K562 (cell line): ENCODE measurements at regions not wholly inside any gene's neighbourhood (a gene's known extent, or its start where the extent isn't known, plus 50 kb on each side); places are given as distances from the start of the nearest gene placed in this dataset.

Experiments
- ATAC-seq: fragments of 200-7000 bp; cut with Tn5 transposase; 3 replicates; pipeline ENCODE4 v1.9.1; 2020; ENCODE audit warnings: moderate library complexity
- BruUV-seq: library from RNA; stranded (reverse); fragments of 400-500 nt; replicated peaks from 2 replicates; lab custom pipeline; 2021; lab: Mats Ljungman, UMichigan
- CTCF ChIA-PET: fragments of 300-600 bp; formaldehyde crosslinking; extraction: SDS; loops from one replicate; lab custom pipeline; 2021; ENCODE audit warnings: low intra/inter-chr PET ratio; lab: Yijun Ruan, JAX
- POLR2A ChIA-PET: fragments of 300-600, 350-650 bp; sonication (Branson Sonifier 250); formaldehyde crosslinking; extraction: SDS; loops from one replicate; lab custom pipeline; 2021; ENCODE audit warnings: antibody characterized with exemption, inconsistent platforms; lab: Yijun Ruan, JAX
- DNase-seq, 4 experiments: peaks; one replicate each; pipeline versions ENCODE4 v3.0.0 to v3.0.0-alpha.2; 2011 to 2018; ENCODE audit warnings: low spot score in 3 of 4, mixed read lengths in 3 of 4; ENCODE audit errors: extremely low read depth in 1 of 4
- FAIRE-seq: peaks from 2 replicates; lab custom pipeline; 2011; peaks lifted over from hg19 to GRCh38; lab: Jason Lieb, UNC
- H2AFZ ChIP-seq: 2 replicates; pipeline ENCODE4 v1.6.0; 2011; ENCODE audit warnings: low read depth, low read length, control low read depth, inconsistent platforms
- H3K27ac ChIP-seq: fragments of 200-600 bp; 3 replicates; pipeline ENCODE4 v1.8.0; 2011; ENCODE audit warnings: low read depth, mild to moderate bottlenecking, control low read depth, inconsistent platforms, low read length, moderate library complexity, mixed read lengths; ENCODE audit errors: extremely low read depth
- H3K27me3 ChIP-seq, 2 experiments: fragments of 300-600 bp in 1 of 2; 2 replicates in 1 of 2; 3 replicates in 1 of 2; pipeline versions ENCODE4 v1.6.0 to v1.8.0; 2011; ENCODE audit warnings: inconsistent platforms in 2 of 2, low read length in 2 of 2, mild to moderate bottlenecking in 1 of 2, mixed read lengths in 1 of 2, moderate library complexity in 1 of 2; ENCODE audit not compliant: control insufficient read depth in 2 of 2, insufficient read depth in 2 of 2
- H3K36me3 ChIP-seq: fragments of 300-600 bp; 3 replicates; pipeline ENCODE4 v1.8.0; 2011; ENCODE audit warnings: mild to moderate bottlenecking, low read length, inconsistent platforms; ENCODE audit not compliant: control insufficient read depth, insufficient read depth
- H3K4me1 ChIP-seq, 2 experiments: fragments of 200-600 bp in 1 of 2; replicated peaks in 1 of 2; 2 replicates in 1 of 2; 3 replicates in 1 of 2; pipeline versions ENCODE4 v1.5.1 to v1.8.0; 2011; ENCODE audit warnings: inconsistent platforms in 2 of 2, low read length in 2 of 2, mild to moderate bottlenecking in 1 of 2, mixed read lengths in 1 of 2, moderate library complexity in 1 of 2; ENCODE audit not compliant: control insufficient read depth in 2 of 2, insufficient read depth in 2 of 2
- H3K4me2 ChIP-seq: 2 replicates; pipeline ENCODE4 v1.6.1; 2011; ENCODE audit warnings: low read length, control low read depth, inconsistent platforms, mixed read lengths; ENCODE audit not compliant: insufficient read depth
- H3K4me3 ChIP-seq: fragments of 200-600 bp; sonication (generic), shearing (Covaris generic); 2 replicates; pipeline ENCODE4 v1.5.1; 2016; ENCODE audit warnings: control low read depth, inconsistent platforms
- H3K79me2 ChIP-seq: fragments of 200-600 bp; 3 replicates; pipeline ENCODE4 v1.8.0; 2011; ENCODE audit warnings: low read length, inconsistent platforms; ENCODE audit not compliant: control insufficient read depth, insufficient read depth
- H3K9ac ChIP-seq, 2 experiments: 2 replicates each; pipeline versions ENCODE4 v1.6.0 to v1.6.1; 2011; ENCODE audit warnings: low read depth in 2 of 2, low read length in 2 of 2, control low read depth in 1 of 2, inconsistent platforms in 1 of 2, mild to moderate bottlenecking in 1 of 2, mixed read lengths in 1 of 2; ENCODE audit not compliant: insufficient read depth in 1 of 2
- H3K9me1 ChIP-seq: one replicate; pipeline ENCODE4 v1.6.0; 2011; ENCODE audit warnings: inconsistent platforms, mild to moderate bottlenecking, low read length, moderate library complexity; ENCODE audit not compliant: control insufficient read depth, insufficient read depth
- H3K9me3 ChIP-seq: replicated peaks from 2 replicates; pipeline ENCODE4 v1.5.1; 2011; ENCODE audit warnings: low read depth, low read length, inconsistent platforms; ENCODE audit not compliant: control insufficient read depth, insufficient read depth
- H4K20me1 ChIP-seq: replicated peaks from 2 replicates; pipeline ENCODE4 v1.6.1; 2011; ENCODE audit warnings: low read length, inconsistent platforms, mixed read lengths; ENCODE audit not compliant: control insufficient read depth, insufficient read depth
- ATF7 ChIP-seq: fragments of 450-650 bp; IDR thresholded peaks from 2 replicates; pipeline ENCODE4 v1.7.1; 2014; ENCODE audit warnings: mild to moderate bottlenecking, moderate library complexity
- BRD4 ChIP-seq: fragments of 200-600 bp; sonication (generic); IDR thresholded peaks from 2 replicates; pipeline ENCODE4 v1.6.1; 2017; ENCODE audit warnings: inconsistent platforms
- CEBPG ChIP-seq, 3 experiments: fragments of 200-800 bp in 1 of 3; sonication (Bioruptor generic) in 1 of 3; sonication (generic) in 1 of 3; formaldehyde crosslinking in 1 of 3; IDR thresholded peaks in 2 of 3; conservative IDR thresholded peaks in 1 of 3; 2 replicates each; pipeline versions ENCODE4 v1.6.1 to v1.8.0; 2016 to 2022; ENCODE audit warnings: missing compliant biosample characterization in 2 of 3, missing genetic modification characterization in 2 of 3, mild to moderate bottlenecking in 1 of 3, missing genetic modification reagents in 1 of 3
- FOXP1 ChIP-seq: sonication (generic); formaldehyde crosslinking; IDR thresholded peaks from 2 replicates; pipeline ENCODE4 v1.8.0; 2022; ENCODE audit warnings: mild to moderate bottlenecking, missing genetic modification reagents
- HCFC1 ChIP-seq: IDR thresholded peaks from 2 replicates; pipeline ENCODE4 v1.6.1; 2012; ENCODE audit warnings: low read depth, low read length, improper control_type of control experiment
- HINFP ChIP-seq: fragments of 450-650 bp; conservative IDR thresholded peaks from 2 replicates; pipeline ENCODE4 v1.6.1; 2016; ENCODE audit warnings: missing genetic modification characterization, low read depth, mild to moderate bottlenecking, control low read depth, missing compliant biosample characterization
- HNRNPUL1 ChIP-seq: fragments of 200-400 bp; formaldehyde crosslinking; IDR thresholded peaks from 2 replicates; pipeline ENCODE4 v1.6.1; 2017; ENCODE audit warnings: low read length
- NONO ChIP-seq, 2 experiments: fragments of 200-400 bp in 1 of 2; fragments of 450-650 bp in 1 of 2; formaldehyde crosslinking in 1 of 2; IDR thresholded peaks; 2 replicates each; pipeline ENCODE4 v1.6.1; 2017; ENCODE audit warnings: low read depth in 2 of 2, mild to moderate bottlenecking in 2 of 2, moderate library complexity in 2 of 2, low read length in 1 of 2
- PRDM10 ChIP-seq: fragments of 450-650 bp; IDR thresholded peaks from 2 replicates; pipeline ENCODE4 v1.6.1; 2018; ENCODE audit not compliant: partially characterized antibody
- PTTG1 ChIP-seq: fragments of 450-650 bp; IDR thresholded peaks from 2 replicates; pipeline ENCODE4 v1.6.1; 2016; ENCODE audit warnings: low read depth, mild to moderate bottlenecking, missing genetic modification characterization, missing compliant biosample characterization
- SRF ChIP-seq, 2 experiments: fragments of 250-450, 450-650 bp in 1 of 2; sonication (Bioruptor Pico) in 1 of 2; sonication (generic) in 1 of 2; formaldehyde crosslinking; IDR thresholded peaks; 2 replicates each; pipeline versions ENCODE4 v1.5.0 to v1.5.1; 2020 to 2022; ENCODE audit warnings: mild to moderate bottlenecking in 1 of 2, missing genetic modification reagents in 1 of 2
- ZKSCAN1 ChIP-seq: fragments of 150-350 bp; IDR thresholded peaks from 2 replicates; pipeline ENCODE4 v1.6.1; 2016; ENCODE audit warnings: low read depth, low read length
- ZNF12 ChIP-seq: sonication (generic); formaldehyde crosslinking; IDR thresholded peaks from 2 replicates; pipeline ENCODE4 v1.4.0; 2020; ENCODE audit warnings: mild to moderate bottlenecking, missing genetic modification reagents
- ZNF143 ChIP-seq: sonication (generic); formaldehyde crosslinking; IDR thresholded peaks from 2 replicates; pipeline ENCODE4 v1.9.0; 2022; ENCODE audit warnings: mild to moderate bottlenecking, missing genetic modification reagents
- ZNF175 ChIP-seq: fragments of 200-800 bp; sonication (Bioruptor generic); IDR thresholded peaks from 2 replicates; pipeline ENCODE4 v1.6.1; 2016; ENCODE audit warnings: low read depth, mild to moderate bottlenecking, missing genetic modification characterization, missing compliant biosample characterization
- ZNF444 ChIP-seq: fragments of 250-450 bp; sonication (Bioruptor Pico); IDR thresholded peaks from 2 replicates; pipeline ENCODE4 v1.4.0; 2020; ENCODE audit warnings: mild to moderate bottlenecking, moderate library complexity
- ZNF79 ChIP-seq: fragments of 250-450 bp; sonication (Bioruptor Pico); IDR thresholded peaks from 2 replicates; pipeline ENCODE4 v1.4.0; 2020; ENCODE audit warnings: low read depth, mild to moderate bottlenecking, moderate library complexity
- ZNF830 ChIP-seq: fragments of 250-450 bp; sonication (Bioruptor Pico); IDR thresholded peaks from 2 replicates; pipeline ENCODE4 v1.5.0; 2021; ENCODE audit warnings: mild to moderate bottlenecking
- in situ Hi-C: fragments of 300-500 bp; cut with MboI; formaldehyde crosslinking; loops from 4 replicates; pipeline ENCODE4 v1.15.0; 2018; ENCODE audit warnings: inconsistent platforms, mixed read lengths
- intact Hi-C: fragments of 100-400 bp; cut with micrococcal nuclease; formaldehyde crosslinking; loops from 2 replicates; pipeline ENCODE4 v1.14.2; 2022

GRCh38 chr16:62335356-62335755 lies 299.1 kb upstream of the CDH8 start:
- H4K20me1 ChIP-seq: no peaks in the 10 kb centered on the region
- intact Hi-C loops (no loop called here), in situ Hi-C loops (no loop called here)
- H3K4me2 ChIP-seq: no peak overlapping the region
- no peaks in the 10 kb centered on the region for H3K9me1 ChIP-seq
- no peak overlapping the region for H3K27ac ChIP-seq
- no peak overlapping the region for H3K9ac ChIP-seq
- H3K4me3 ChIP-seq: no peak overlapping the region
- POLR2A ChIA-PET: no interaction called here
- no peaks in the 10 kb centered on the region for H3K9me3 ChIP-seq
- no TSS peak for BruUV-seq
- ATAC-seq: no peak
- CTCF ChIA-PET: no interaction called here
- DNase-seq: no peak
- no peak for TF ChIP-seq PTTG1 (tag)
- TF ChIP-seq ZKSCAN1: no peak
- TF ChIP-seq ZNF79: no peak
- TF ChIP-seq CEBPG (CRISPR knock-in tag; IDR thresholded peaks at IDR 0.05): no peak
- no peak for TF ChIP-seq CEBPG (tag; conservative IDR thresholded peaks at IDR 0.05 in 1 of 2, IDR thresholded peaks at IDR 0.05 in 1 of 2)
- TF ChIP-seq ZNF830 (CRISPR knock-in tag): no peak
- TF ChIP-seq ZNF444 (CRISPR knock-in tag): no peak
- no peak for TF ChIP-seq ZNF143 (CRISPR knock-in tag)
- TF ChIP-seq FOXP1 (CRISPR knock-in tag): no peak
- TF ChIP-seq HINFP (tag): no peak
- TF ChIP-seq ATF7: no peak
- TF ChIP-seq PRDM10: no peak
- TF ChIP-seq ZNF12 (CRISPR knock-in tag): no peak
- no peak for TF ChIP-seq ZNF175
- no peak for TF ChIP-seq NONO (IDR thresholded peaks at IDR 0.05; ENCODE audit: low read depth in 2 of 2, low read length in 1 of 2)
- TF ChIP-seq HCFC1: no peak
- no peak for TF ChIP-seq HNRNPUL1
- no peak for TF ChIP-seq BRD4
- no peak for TF ChIP-seq SRF (CRISPR knock-in tag; IDR thresholded peaks at IDR 0.05)
- H3K36me3 ChIP-seq: no peaks in the 10 kb centered on the region
- no peaks in the 10 kb centered on the region for H3K4me1 ChIP-seq
- no peaks in the 10 kb centered on the region for H3K79me2 ChIP-seq
- no peak for FAIRE-seq
- no peaks in the 10 kb centered on the region for H3K27me3 ChIP-seq
- H2AFZ ChIP-seq: no peak overlapping the region
